OCI-LY7 (cell line): ENCODE measurements at regions not wholly inside any gene's neighbourhood (a gene's known extent, or its start where the extent isn't known, plus 50 kb on each side); places are given as distances from the start of the nearest gene placed in this dataset.
"Not testable (repeated sequence)": the region's sequence is repeated elsewhere in the genome, so short reads cannot be mapped to it uniquely, and the experiment has no call there.

Experiments used
- BruUV-seq: library from RNA; stranded (reverse); fragments of 400-500 nt; replicated peaks from 2 replicates; lab custom pipeline; 2021; lab: Mats Ljungman, UMichigan
- CTCF ChIA-PET: fragments of 300-600 bp; sonication (Branson Sonifier 250); formaldehyde crosslinking; loops from one replicate; lab custom pipeline; 2022; ENCODE audit warnings: antibody characterized with exemption; ENCODE audit not compliant: unreplicated experiment; lab: Charles Lee
- POLR2A ChIA-PET: fragments of 300-600 bp; sonication (Branson Sonifier 250); formaldehyde crosslinking; loops from one replicate; lab custom pipeline; 2022; ENCODE audit warnings: antibody characterized with exemption; lab: Charles Lee
- DNase-seq: peaks from one replicate; pipeline ENCODE4 v3.0.0-alpha.2; 2015; ENCODE audit warnings: low spot score
- H2AFZ ChIP-seq: fragments of 200-600 bp; sonication (generic), shearing (Covaris generic); 2 replicates; pipeline ENCODE4 v1.6.1; 2014; ENCODE audit warnings: mild to moderate bottlenecking, antibody characterized with exemption, low read length, moderate library complexity
- H3K27ac ChIP-seq: fragments of 200-600 bp; sonication (generic); 2 replicates; pipeline ENCODE4 v1.5.1; 2014; ENCODE audit warnings: mixed run types, low read depth, mild to moderate bottlenecking, moderate library complexity, low read length, inconsistent platforms; ENCODE audit not compliant: poor library complexity, severe bottlenecking
- H3K36me3 ChIP-seq: fragments of 200-600 bp; sonication (generic); 2 replicates; pipeline ENCODE4 v1.6.1; 2014; ENCODE audit warnings: mild to moderate bottlenecking, antibody characterized with exemption, low read length, moderate library complexity, mixed read lengths; ENCODE audit not compliant: insufficient read depth
- H3K4me1 ChIP-seq: fragments of 200-600 bp; sonication (generic); 2 replicates; pipeline ENCODE4 v1.5.1; 2014; ENCODE audit warnings: mild to moderate bottlenecking, low read length; ENCODE audit not compliant: insufficient read depth, poor library complexity, severe bottlenecking
- H3K4me2 ChIP-seq: fragments of 200-600 bp; sonication (generic); 2 replicates; pipeline ENCODE4 v1.6.1; 2014; ENCODE audit warnings: mild to moderate bottlenecking, low read length
- H3K4me3 ChIP-seq: fragments of 200-600 bp; sonication (generic); 2 replicates; pipeline ENCODE4 v1.5.1; 2014; ENCODE audit warnings: mild to moderate bottlenecking, low read depth, low read length; ENCODE audit not compliant: poor library complexity, severe bottlenecking
- H3K79me2 ChIP-seq: fragments of 200-600 bp; sonication (generic); 2 replicates; pipeline ENCODE4 v1.6.1; 2016; ENCODE audit warnings: low read depth, mild to moderate bottlenecking, low read length, moderate library complexity, mixed read lengths; ENCODE audit not compliant: insufficient read depth
- H3K9me2 ChIP-seq: fragments of 200-600 bp; sonication (generic); 2 replicates; pipeline ENCODE4 v1.6.1; 2016; ENCODE audit warnings: mild to moderate bottlenecking, low read length, mixed read lengths; ENCODE audit not compliant: insufficient read depth
- H3K9me3 ChIP-seq: fragments of 200-600 bp; sonication (generic); 2 replicates; pipeline ENCODE4 v1.6.1; 2014; ENCODE audit warnings: mild to moderate bottlenecking, mixed run types, low read length, mixed read lengths
- H4K20me1 ChIP-seq: fragments of 200-600 bp; sonication (generic); 2 replicates; pipeline ENCODE4 v1.6.1; 2014; ENCODE audit warnings: mild to moderate bottlenecking, antibody characterized with exemption, low read length, moderate library complexity, mixed read lengths; ENCODE audit not compliant: insufficient read depth
- EZH2phosphoT487 ChIP-seq: fragments of 200-600 bp; sonication (generic); IDR thresholded peaks from 2 replicates; pipeline ENCODE4 v1.6.1; 2018; ENCODE audit warnings: low read depth, borderline replicate concordance, mild to moderate bottlenecking, mixed run types, antibody characterized with exemption, low read length, moderate library complexity, mixed read lengths
- intact Hi-C: fragments of 100-400 bp; cut with micrococcal nuclease; formaldehyde crosslinking; loops from one replicate; pipeline ENCODE4 v1.10.0; 2022; ENCODE audit not compliant: unreplicated experiment
- TF ChIP-seq, protein P1 (sequence below): fragments of 200-600 bp; sonication (generic); conservative IDR thresholded peaks from 2 replicates; pipeline ENCODE4 v1.5.1; 2014; ENCODE audit warnings: mild to moderate bottlenecking, antibody characterized with exemption, low read length, moderate library complexity, mixed read lengths

DNA sequence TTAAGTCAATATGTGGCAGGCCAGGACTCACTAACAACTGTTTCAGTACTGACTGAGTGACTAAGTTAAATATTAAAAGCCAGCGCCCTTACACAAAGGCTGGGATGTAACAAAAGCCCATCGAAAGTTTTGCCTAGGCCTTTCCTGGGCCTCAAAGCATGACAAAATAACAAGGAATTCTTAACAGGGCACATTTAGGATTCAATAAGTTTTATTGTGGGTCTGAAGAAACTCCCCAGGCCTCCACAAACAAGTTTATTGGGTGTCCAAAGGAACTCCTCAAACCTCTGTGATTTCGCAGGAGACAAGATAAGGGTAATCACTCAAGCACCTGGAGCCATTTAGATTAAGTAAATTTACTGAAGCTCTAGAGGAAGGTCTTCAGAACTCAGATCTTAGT is 130.7 kb upstream of the SGCG start:
- H3K27ac ChIP-seq = no peak overlapping the region
- no peaks in the 10 kb centered on the region for H3K4me1 ChIP-seq
- ChIA-PET POLR2A (no interaction called here), CTCF (no interaction called here)
- H3K9me2 ChIP-seq = no peaks in the 10 kb centered on the region
- H3K4me2 ChIP-seq = no peak overlapping the region
- no TSS peak for BruUV-seq
- intact Hi-C loops = no loop called here
- H4K20me1 ChIP-seq = no peaks in the 10 kb centered on the region
- TF ChIP-seq, protein P1, sequence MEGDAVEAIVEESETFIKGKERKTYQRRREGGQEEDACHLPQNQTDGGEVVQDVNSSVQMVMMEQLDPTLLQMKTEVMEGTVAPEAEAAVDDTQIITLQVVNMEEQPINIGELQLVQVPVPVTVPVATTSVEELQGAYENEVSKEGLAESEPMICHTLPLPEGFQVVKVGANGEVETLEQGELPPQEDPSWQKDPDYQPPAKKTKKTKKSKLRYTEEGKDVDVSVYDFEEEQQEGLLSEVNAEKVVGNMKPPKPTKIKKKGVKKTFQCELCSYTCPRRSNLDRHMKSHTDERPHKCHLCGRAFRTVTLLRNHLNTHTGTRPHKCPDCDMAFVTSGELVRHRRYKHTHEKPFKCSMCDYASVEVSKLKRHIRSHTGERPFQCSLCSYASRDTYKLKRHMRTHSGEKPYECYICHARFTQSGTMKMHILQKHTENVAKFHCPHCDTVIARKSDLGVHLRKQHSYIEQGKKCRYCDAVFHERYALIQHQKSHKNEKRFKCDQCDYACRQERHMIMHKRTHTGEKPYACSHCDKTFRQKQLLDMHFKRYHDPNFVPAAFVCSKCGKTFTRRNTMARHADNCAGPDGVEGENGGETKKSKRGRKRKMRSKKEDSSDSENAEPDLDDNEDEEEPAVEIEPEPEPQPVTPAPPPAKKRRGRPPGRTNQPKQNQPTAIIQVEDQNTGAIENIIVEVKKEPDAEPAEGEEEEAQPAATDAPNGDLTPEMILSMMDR = no peak
- TF ChIP-seq EZH2phosphoT487 = no peak
- H3K9me3 ChIP-seq = no peaks in the 10 kb centered on the region
- no peak for DNase-seq
- no peaks in the 10 kb centered on the region for H3K79me2 ChIP-seq
- H2AFZ ChIP-seq = no peak overlapping the region
- no peak overlapping the region for H3K4me3 ChIP-seq
- H3K36me3 ChIP-seq = no peaks in the 10 kb centered on the region

DNA sequence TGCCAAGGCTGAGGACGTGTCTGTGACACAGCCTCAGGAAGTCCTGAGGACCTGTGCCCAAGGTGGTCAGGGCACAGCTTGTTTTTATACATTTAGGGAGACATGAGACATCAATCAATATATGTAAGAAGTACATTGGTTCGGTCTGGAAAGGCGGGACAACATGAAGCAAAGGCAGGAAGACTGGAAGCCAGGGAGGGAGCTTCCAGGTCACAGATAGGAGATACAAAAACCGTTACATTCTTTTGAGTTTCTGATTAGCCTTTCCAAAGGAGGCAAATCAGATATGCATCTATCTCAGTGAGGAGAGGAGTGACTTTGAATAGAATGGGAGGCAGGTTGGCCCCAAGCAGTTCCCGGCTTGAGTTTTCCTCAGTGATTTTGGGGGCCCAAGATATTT is 127.1 kb upstream of the SGCG start:
- CTCF ChIA-PET, H2AFZ ChIP-seq, POLR2A ChIA-PET, H3K4me3 ChIP-seq, H3K36me3 ChIP-seq, H3K9me2 ChIP-seq, H3K4me2 ChIP-seq, H3K79me2 ChIP-seq, H3K27ac ChIP-seq, H4K20me1 ChIP-seq, H3K4me1 ChIP-seq, BruUV-seq, intact Hi-C loops, DNase-seq, H3K9me3 ChIP-seq: not testable (repeated sequence)

DNA sequence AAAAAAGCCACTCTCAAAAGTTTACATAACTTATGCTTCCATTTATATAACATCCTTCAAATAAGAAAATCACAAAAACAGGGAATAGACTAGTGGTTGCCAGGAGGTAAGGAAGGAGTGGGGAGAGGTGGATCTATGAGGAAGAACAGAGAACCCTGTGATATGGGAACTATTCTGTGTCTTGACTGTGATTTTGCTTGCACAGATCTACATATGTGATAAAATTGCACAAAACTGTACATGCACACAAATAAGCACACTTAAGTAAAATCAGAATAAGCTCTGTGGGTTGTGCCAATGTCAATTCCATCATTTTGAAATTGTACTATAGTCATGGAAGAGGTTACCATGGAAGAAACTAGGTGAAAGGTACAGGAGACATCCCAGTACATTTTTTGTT is 121.6 kb upstream of the SGCG start:
- Histone ChIP-seq H3K4me2 (no peak overlapping the region), H3K9me2 (no peaks in the 10 kb centered on the region), H2AFZ (no peak overlapping the region), H3K4me3 (no peak overlapping the region), H3K4me1 (no peaks in the 10 kb centered on the region), H3K36me3 (no peaks in the 10 kb centered on the region), H3K79me2 (no peaks in the 10 kb centered on the region), H3K27ac (no peak overlapping the region), H3K9me3 (no peaks in the 10 kb centered on the region), H4K20me1 (no peaks in the 10 kb centered on the region)
- POLR2A ChIA-PET = no interaction called here
- intact Hi-C loops = no loop called here
- no peak for DNase-seq
- CTCF ChIA-PET = no interaction called here
- TF ChIP-seq, protein P1 = no peak
- TF ChIP-seq EZH2phosphoT487 = no peak
- BruUV-seq = no TSS peak
